Activated CD4-positive, alpha-beta memory T cell treated with anti-CD3 and anti-CD28 coated beads, Interleukin-2, amount 10 ng/mL, durations not matched to agents 7 days and 5 days (primary cell): ENCODE measurements at regions not wholly inside any gene's neighbourhood (a gene's known extent, or its start where the extent isn't known, plus 50 kb on each side); places are given as distances from the start of the nearest gene placed in this dataset.
"Not testable (repeated sequence)": the region's sequence is repeated elsewhere in the genome, so short reads cannot be mapped to it uniquely, and the experiment has no call there.

Source experiments
- CTCF ChIA-PET: fragments of 350-600 bp; sonication (Branson Sonifier 250); formaldehyde crosslinking; loops from one replicate; lab custom pipeline; 2021; ENCODE audit warnings: antibody characterized with exemption, inconsistent platforms; lab: Charles Lee
- POLR2A ChIA-PET: fragments of 350-600 bp; sonication (Branson Sonifier 250); formaldehyde crosslinking; loops from one replicate; lab custom pipeline; 2021; ENCODE audit warnings: antibody characterized with exemption; lab: Charles Lee
- DNase-seq: peaks from one replicate; pipeline ENCODE4 v3.0.0-alpha.2; 2020
- H3K27ac Mint-ChIP-seq: one replicate; pipeline ENCODE4 v1.8.0; 2021; ENCODE audit warnings: mild to moderate bottlenecking, mixed read lengths
- H3K27me3 Mint-ChIP-seq: one replicate; pipeline ENCODE4 v1.8.0; 2021; ENCODE audit warnings: mixed read lengths
- H3K36me3 Mint-ChIP-seq: one replicate; pipeline ENCODE4 v1.8.0; 2021; ENCODE audit warnings: low read depth, mixed read lengths
- H3K4me1 Mint-ChIP-seq: one replicate; pipeline ENCODE4 v1.8.0; 2021; ENCODE audit warnings: mixed read lengths
- H3K4me3 Mint-ChIP-seq: one replicate; pipeline ENCODE4 v1.8.0; 2021; ENCODE audit warnings: mild to moderate bottlenecking, mixed read lengths
- H3K9me3 Mint-ChIP-seq: one replicate; pipeline ENCODE4 v1.8.0; 2021; ENCODE audit warnings: mixed read lengths

- Mint-ChIP-seq H3K4me3 (no peak overlapping the region), H3K4me1 (no peaks in the 10 kb centered on the region), H3K9me3 (no peaks in the 10 kb centered on the region), H3K27me3 (peaks cover 7% of the 10 kb centered on the region), H3K27ac (no peak overlapping the region), H3K36me3 (no peaks in the 10 kb centered on the region)
- CTCF ChIA-PET, result no interaction called here
- DNase-seq, result no peak
- POLR2A ChIA-PET, result no interaction called here
Measured at GRCh38 chr17:5899496-5900195, 170.5 kb upstream of the WSCD1 start.

- Mint-ChIP-seq H3K36me3 (no peaks in the 10 kb centered on the region), H3K27ac (no peak overlapping the region), H3K4me3 (no peak overlapping the region), H3K27me3 (no peaks in the 10 kb centered on the region), H3K4me1 (no peaks in the 10 kb centered on the region), H3K9me3 (no peaks in the 10 kb centered on the region)
- POLR2A ChIA-PET, result no interaction called here
- CTCF ChIA-PET, result no interaction called here
- DNase-seq, result no peak
Measured at GRCh38 chr17:5901731-5902130, 168.4 kb upstream of the WSCD1 start.

GRCh38 chr17:5902181-5903140 lies 167.7 kb upstream of the WSCD1 start:
- no peaks in the 10 kb centered on the region for H3K27me3 Mint-ChIP-seq
- no peak for DNase-seq
- POLR2A ChIA-PET, result no interaction called here
- H3K36me3 Mint-ChIP-seq, result no peaks in the 10 kb centered on the region
- no peaks in the 10 kb centered on the region for H3K4me1 Mint-ChIP-seq
- CTCF ChIA-PET, result no interaction called here
- H3K27ac Mint-ChIP-seq, result no peak overlapping the region
- no peak overlapping the region for H3K4me3 Mint-ChIP-seq
- no peaks in the 10 kb centered on the region for H3K9me3 Mint-ChIP-seq

GRCh38 chr17:5911919-5912318 lies 158.3 kb upstream of the WSCD1 start:
- no peak for DNase-seq
- no peaks in the 10 kb centered on the region for H3K36me3 Mint-ChIP-seq

GRCh38 chr17:5913032-5913531 lies 157.1 kb upstream of the WSCD1 start:
- Mint-ChIP-seq H3K4me3 (no peak overlapping the region), H3K27me3 (no peaks in the 10 kb centered on the region), H3K4me1 (no peaks in the 10 kb centered on the region), H3K9me3 (no peaks in the 10 kb centered on the region), H3K36me3 (no peaks in the 10 kb centered on the region), H3K27ac (no peak overlapping the region)
- CTCF ChIA-PET, result no interaction called here
- POLR2A ChIA-PET, result no interaction called here
- DNase-seq, result no peak

More at GRCh38 chr17:5911919-5912318, 158.3 kb upstream of the WSCD1 start:
- Mint-ChIP-seq H3K9me3 (no peaks in the 10 kb centered on the region), H3K27me3 (no peaks in the 10 kb centered on the region), H3K4me1 (no peaks in the 10 kb centered on the region), H3K4me3 (no peak overlapping the region), H3K27ac (no peak overlapping the region)
- CTCF ChIA-PET, result no interaction called here
- POLR2A ChIA-PET, result no interaction called here

GRCh38 chr17:5913641-5914040 lies 156.5 kb upstream of the WSCD1 start:
- no peaks in the 10 kb centered on the region for H3K4me1 Mint-ChIP-seq
- ChIA-PET CTCF (no interaction called here), POLR2A (no interaction called here)
- no peak for DNase-seq
- H3K4me3 Mint-ChIP-seq, result no peak overlapping the region
- H3K27me3 Mint-ChIP-seq, result no peaks in the 10 kb centered on the region
- no peaks in the 10 kb centered on the region for H3K9me3 Mint-ChIP-seq
- H3K36me3 Mint-ChIP-seq, result no peaks in the 10 kb centered on the region
- no peak overlapping the region for H3K27ac Mint-ChIP-seq

GRCh38 chr17:5915337-5915736 lies 154.8 kb upstream of the WSCD1 start:
- DNase-seq, result no peak
- H3K4me1 Mint-ChIP-seq, result no peaks in the 10 kb centered on the region
- H3K36me3 Mint-ChIP-seq, result no peaks in the 10 kb centered on the region
- ChIA-PET CTCF (no interaction called here), POLR2A (no interaction called here)
- H3K27me3 Mint-ChIP-seq, result no peaks in the 10 kb centered on the region
- H3K9me3 Mint-ChIP-seq, result no peaks in the 10 kb centered on the region
- H3K4me3 Mint-ChIP-seq, result no peak overlapping the region
- no peak overlapping the region for H3K27ac Mint-ChIP-seq

- DNase-seq, result no peak
- no peaks in the 10 kb centered on the region for H3K27me3 Mint-ChIP-seq
- ChIA-PET POLR2A (no interaction called here), CTCF (no interaction called here)
- H3K4me3 Mint-ChIP-seq, result no peak overlapping the region
- no peak overlapping the region for H3K27ac Mint-ChIP-seq
- no peaks in the 10 kb centered on the region for H3K36me3 Mint-ChIP-seq
- no peaks in the 10 kb centered on the region for H3K9me3 Mint-ChIP-seq
- no peaks in the 10 kb centered on the region for H3K4me1 Mint-ChIP-seq
Measured at GRCh38 chr17:5919089-5919488, 151.1 kb upstream of the WSCD1 start.

GRCh38 chr17:5921512-5922282 lies 148.5 kb upstream of the WSCD1 start:
- ChIA-PET POLR2A (no interaction called here), CTCF (no interaction called here)
- H3K9me3 Mint-ChIP-seq, result no peaks in the 10 kb centered on the region
- no peaks in the 10 kb centered on the region for H3K4me1 Mint-ChIP-seq
- no peak overlapping the region for H3K27ac Mint-ChIP-seq
- H3K27me3 Mint-ChIP-seq, result no peaks in the 10 kb centered on the region
- H3K4me3 Mint-ChIP-seq, result no peak overlapping the region
- no peak for DNase-seq
- H3K36me3 Mint-ChIP-seq, result no peaks in the 10 kb centered on the region

- CTCF ChIA-PET, result no interaction called here
- no peak for DNase-seq
- POLR2A ChIA-PET, result no interaction called here
- Mint-ChIP-seq H3K27ac (no peak overlapping the region), H3K4me3 (no peak overlapping the region), H3K4me1 (no peaks in the 10 kb centered on the region), H3K27me3 (no peaks in the 10 kb centered on the region), H3K36me3 (no peaks in the 10 kb centered on the region), H3K9me3 (no peaks in the 10 kb centered on the region)
Measured at GRCh38 chr17:5922476-5922875, 147.7 kb upstream of the WSCD1 start.

- no peaks in the 10 kb centered on the region for H3K4me1 Mint-ChIP-seq
- CTCF ChIA-PET, result no interaction called here
- DNase-seq, result no peak
- no peaks in the 10 kb centered on the region for H3K27me3 Mint-ChIP-seq
- H3K27ac Mint-ChIP-seq, result no peak overlapping the region
- POLR2A ChIA-PET, result no interaction called here
- no peaks in the 10 kb centered on the region for H3K36me3 Mint-ChIP-seq
- H3K4me3 Mint-ChIP-seq, result no peak overlapping the region
- no peaks in the 10 kb centered on the region for H3K9me3 Mint-ChIP-seq
Measured at GRCh38 chr17:5929721-5930120, 140.5 kb upstream of the WSCD1 start.

- DNase-seq, H3K9me3 Mint-ChIP-seq, H3K4me3 Mint-ChIP-seq, CTCF ChIA-PET, H3K27ac Mint-ChIP-seq, H3K36me3 Mint-ChIP-seq, H3K4me1 Mint-ChIP-seq, H3K27me3 Mint-ChIP-seq: not testable (repeated sequence)
- POLR2A ChIA-PET, result interaction anchor here (0.6 to 0.7 kb wide), 2 partner anchors 28 to 32 kb away, joined by 3 read pairs; no protein-coding TSS in a partner anchor
Measured at GRCh38 chr17:5930555-5930954, 139.6 kb upstream of the WSCD1 start.

GRCh38 chr17:5931616-5932015 lies 138.6 kb upstream of the WSCD1 start:
- no peaks in the 10 kb centered on the region for H3K27me3 Mint-ChIP-seq
- no peaks in the 10 kb centered on the region for H3K9me3 Mint-ChIP-seq
- no peaks in the 10 kb centered on the region for H3K4me1 Mint-ChIP-seq
- H3K4me3 Mint-ChIP-seq, result no peak overlapping the region
- no peak for DNase-seq
- CTCF ChIA-PET, result no interaction called here
- no peak overlapping the region for H3K27ac Mint-ChIP-seq
- POLR2A ChIA-PET, result no interaction called here
- H3K36me3 Mint-ChIP-seq, result no peaks in the 10 kb centered on the region
